PC-9 (cell line): ENCODE measurements at regions not wholly inside any gene's neighbourhood (a gene's known extent, or its start where the extent isn't known, plus 50 kb on each side); places are given as distances from the start of the nearest gene placed in this dataset.
A peak's percentile ranks its signal among the peaks of the same experiment; 100 is the strongest.

Experiments used
- BruUV-seq: library from RNA; stranded (reverse); fragments of 400-500 nt; replicated peaks from 2 replicates; lab custom pipeline; 2021; lab: Mats Ljungman, UMichigan
- CTCF ChIA-PET: fragments of 300-600 bp; sonication (Branson Sonifier 250); formaldehyde crosslinking; loops from one replicate; lab custom pipeline; 2022; ENCODE audit warnings: antibody characterized with exemption; lab: Charles Lee
- POLR2A ChIA-PET: fragments of 300-600 bp; sonication (Branson Sonifier 250); formaldehyde crosslinking; loops from one replicate; lab custom pipeline; 2022; ENCODE audit warnings: antibody characterized with exemption; ENCODE audit not compliant: unreplicated experiment; lab: Charles Lee
- DNase-seq, 2 experiments: peaks; one replicate each; pipeline versions ENCODE4 v3.0.0 to v3.0.0-alpha.2; 2015 to 2022; ENCODE audit warnings: mixed read lengths in 1 of 2
- H2AFZ ChIP-seq: fragments of 200-600 bp; sonication (generic); 2 replicates; pipeline ENCODE4 v1.8.1; 2017; ENCODE audit warnings: antibody characterized with exemption
- H3F3A ChIP-seq: fragments of 200-600 bp; sonication (generic); 2 replicates; pipeline ENCODE4 v1.8.1; 2017; ENCODE audit warnings: antibody characterized with exemption, mild to moderate bottlenecking, low read depth; ENCODE audit not compliant: insufficient read depth
- H3K27ac ChIP-seq: fragments of 200-600 bp; sonication (generic); 2 replicates; pipeline ENCODE4 v1.6.1; 2016; ENCODE audit warnings: mixed run types
- H3K27me3 ChIP-seq: fragments of 200-600 bp; sonication (generic); 2 replicates; pipeline ENCODE4 v1.6.1; 2016; ENCODE audit warnings: low read depth, mixed run types; ENCODE audit not compliant: insufficient read depth
- H3K36me3 ChIP-seq: fragments of 200-600 bp; sonication (generic); 2 replicates; pipeline ENCODE4 v1.6.1; 2016; ENCODE audit warnings: low read depth, mixed run types
- H3K4me1 ChIP-seq: fragments of 200-600 bp; sonication (generic); replicated peaks from 2 replicates; pipeline ENCODE4 v1.6.1; 2016; ENCODE audit warnings: mixed run types; ENCODE audit not compliant: insufficient read depth
- H3K4me2 ChIP-seq: fragments of 200-600 bp; sonication (generic); 2 replicates; pipeline ENCODE4 v1.6.1; 2017; ENCODE audit warnings: mixed run types
- H3K4me3 ChIP-seq: fragments of 200-600 bp; sonication (generic); 2 replicates; pipeline ENCODE4 v1.6.1; 2016; ENCODE audit warnings: mixed run types
- H3K79me2 ChIP-seq: fragments of 200-600 bp; sonication (generic); 2 replicates; pipeline ENCODE4 v1.6.1; 2017; ENCODE audit warnings: low read depth, mixed run types
- H3K9me2 ChIP-seq: fragments of 200-600 bp; sonication (generic); 2 replicates; pipeline ENCODE4 v1.8.1; 2017; ENCODE audit warnings: mild to moderate bottlenecking; ENCODE audit not compliant: insufficient read depth
- H3K9me3 ChIP-seq: fragments of 200-600 bp; sonication (generic); 2 replicates; pipeline ENCODE4 v1.8.1; 2016; ENCODE audit warnings: low read depth; ENCODE audit not compliant: insufficient read depth
- H4K20me1 ChIP-seq: fragments of 200-600 bp; sonication (generic); 2 replicates; pipeline ENCODE4 v1.8.1; 2017; ENCODE audit not compliant: insufficient read depth
- CTCF ChIP-seq: fragments of 200-600 bp; sonication (generic); conservative IDR thresholded peaks from 2 replicates; pipeline ENCODE4 v1.6.1; 2017; ENCODE audit warnings: mixed run types, antibody characterized with exemption, mild to moderate bottlenecking, moderate library complexity
- EZH2 ChIP-seq: fragments of 200-600 bp; sonication (generic); IDR thresholded peaks from 2 replicates; pipeline ENCODE4 v1.8.0; 2017; ENCODE audit warnings: antibody characterized with exemption, low read depth
- intact Hi-C: fragments of 100-400 bp; cut with micrococcal nuclease; formaldehyde crosslinking; loops from one replicate; pipeline ENCODE4 v1.10.0; 2022; ENCODE audit not compliant: unreplicated experiment

- intact Hi-C loops: no loop called here
- 0 out of 2 replicates have a peak overlapping the region, but pooled peaks have one; percentile 10 for H3K4me2 ChIP-seq
Observed at GRCh38 chr17:45718791-45719190, 65.3 kb upstream of the CRHR1 start.

GRCh38 chr17:45719335-45720071 lies 64.6 kb upstream of the CRHR1 start:
- TF ChIP-seq CTCF: peak; percentile 68; the same call in 1 of the 2 replicates
- TF ChIP-seq EZH2: no peak
- Histone ChIP-seq H2AFZ (no peak overlapping the region), H3K27me3 (peaks cover 78% of the 10 kb centered on the region), H3K27ac (no peak overlapping the region), H3F3A (peaks cover 13% of the 10 kb centered on the region; the same call in 1 of the 2 replicates), H3K4me3 (no peak overlapping the region), H3K79me2 (no peaks in the 10 kb centered on the region), H3K36me3 (no peaks in the 10 kb centered on the region), H3K4me1 (0 out of 2 replicates have a peak, but pooled peaks cover 13% of the 10 kb centered on the region), H3K4me2 (0 out of 2 replicates have a peak overlapping the region, but pooled peaks have one; percentile 10), H3K9me3 (no peaks in the 10 kb centered on the region), H3K9me2 (no peaks in the 10 kb centered on the region), H4K20me1 (0 out of 2 replicates have a peak, but pooled peaks cover 5% of the 10 kb centered on the region)
- BruUV-seq: no TSS peak
- intact Hi-C loops: no loop called here
- peak; percentile 25 to 74 for DNase-seq
- ChIA-PET POLR2A (interaction anchor here (0.6 kb wide), 1 partner anchor 109 kb away, joined by 7 read pairs; no protein-coding TSS in a partner anchor), CTCF (no interaction called here)

More at GRCh38 chr17:45718791-45719190, 65.3 kb upstream of the CRHR1 start:
- Histone ChIP-seq H3K79me2 (no peaks in the 10 kb centered on the region), H3K9me3 (no peaks in the 10 kb centered on the region), H4K20me1 (0 out of 2 replicates have a peak, but pooled peaks cover 5% of the 10 kb centered on the region), H3K27ac (no peak overlapping the region), H3K9me2 (no peaks in the 10 kb centered on the region), H3K36me3 (no peaks in the 10 kb centered on the region), H3K4me3 (no peak overlapping the region), H3K27me3 (peaks cover 79% of the 10 kb centered on the region), H2AFZ (no peak overlapping the region), H3F3A (peaks cover 13% of the 10 kb centered on the region; the same call in 1 of the 2 replicates), H3K4me1 (0 out of 2 replicates have a peak, but pooled peaks cover 13% of the 10 kb centered on the region)
- ChIA-PET POLR2A (no interaction called here), CTCF (no interaction called here)
- DNase-seq: no peak
- no peak for TF ChIP-seq CTCF
- no peak for TF ChIP-seq EZH2
- no TSS peak for BruUV-seq

GRCh38 chr17:45720386-45720785 lies 63.7 kb upstream of the CRHR1 start:
- intact Hi-C loops: no loop called here
- Histone ChIP-seq H3K4me1 (0 out of 2 replicates have a peak, but pooled peaks cover 13% of the 10 kb centered on the region), H3K4me3 (no peak overlapping the region), H3K4me2 (no peak overlapping the region), H4K20me1 (peaks cover 5% of the 10 kb centered on the region; the same call in 1 of the 2 replicates), H3K9me3 (no peaks in the 10 kb centered on the region), H3K36me3 (no peaks in the 10 kb centered on the region), H3K79me2 (no peaks in the 10 kb centered on the region), H2AFZ (no peak overlapping the region), H3K27ac (no peak overlapping the region), H3K9me2 (no peaks in the 10 kb centered on the region), H3F3A (peaks cover 13% of the 10 kb centered on the region; the same call in 1 of the 2 replicates), H3K27me3 (peaks cover 78% of the 10 kb centered on the region)
- DNase-seq: no peak
- BruUV-seq: no TSS peak
- CTCF ChIA-PET: no interaction called here
- no peak for TF ChIP-seq EZH2
- no peak for TF ChIP-seq CTCF
- POLR2A ChIA-PET: interaction anchor here (0.6 kb wide), 1 partner anchor 108 kb away, joined by 7 read pairs; no protein-coding TSS in a partner anchor
